ENCODE measurements at regions not wholly inside any gene's neighbourhood (a gene's known extent, or its start where the extent isn't known, plus 50 kb on each side); places are given as distances from the start of the nearest gene placed in this dataset.

DNA sequence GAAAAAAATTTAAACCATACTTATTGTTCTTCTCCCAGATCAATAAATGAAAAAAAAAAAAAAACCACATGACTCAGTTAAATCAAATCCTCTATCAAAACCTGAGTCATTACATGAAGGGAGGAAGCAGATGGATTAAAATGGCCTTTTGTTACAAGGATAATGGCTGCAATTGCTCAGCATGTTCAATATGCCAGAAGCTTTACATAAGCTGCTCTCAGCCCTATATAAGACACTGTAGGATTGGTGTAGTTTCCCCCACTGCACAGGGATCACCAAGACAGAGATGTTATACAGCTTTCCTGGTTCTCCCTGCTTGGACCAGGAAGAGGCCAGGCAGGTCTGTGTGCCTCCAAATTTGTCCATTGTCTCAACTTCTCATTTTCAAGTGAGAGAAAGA, 101.6 kb upstream of the MAP1B start:
- DNase-seq (ENCODE audit: low spot score): no peak

DNA sequence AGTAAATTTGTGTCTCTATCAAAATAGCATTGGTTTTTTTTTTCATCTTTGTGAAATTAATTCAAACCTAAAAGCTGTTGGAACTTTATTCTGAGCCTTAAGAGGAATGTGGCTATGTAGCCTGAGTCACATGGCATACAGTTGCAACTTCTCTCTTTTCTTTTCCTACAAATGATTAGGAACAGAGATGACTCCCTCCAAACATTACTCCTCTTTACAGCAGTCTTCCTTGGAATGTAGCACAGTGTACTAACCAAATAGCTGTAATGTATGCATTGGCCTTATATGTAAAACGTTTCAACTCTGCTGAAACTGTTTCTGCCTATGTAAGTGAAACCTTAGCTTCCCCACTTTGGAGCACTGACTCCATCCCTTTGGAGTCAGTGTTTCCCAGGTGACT, 100.9 kb upstream of the MAP1B start:
- no peak for DNase-seq (ENCODE audit: low spot score)

DNA sequence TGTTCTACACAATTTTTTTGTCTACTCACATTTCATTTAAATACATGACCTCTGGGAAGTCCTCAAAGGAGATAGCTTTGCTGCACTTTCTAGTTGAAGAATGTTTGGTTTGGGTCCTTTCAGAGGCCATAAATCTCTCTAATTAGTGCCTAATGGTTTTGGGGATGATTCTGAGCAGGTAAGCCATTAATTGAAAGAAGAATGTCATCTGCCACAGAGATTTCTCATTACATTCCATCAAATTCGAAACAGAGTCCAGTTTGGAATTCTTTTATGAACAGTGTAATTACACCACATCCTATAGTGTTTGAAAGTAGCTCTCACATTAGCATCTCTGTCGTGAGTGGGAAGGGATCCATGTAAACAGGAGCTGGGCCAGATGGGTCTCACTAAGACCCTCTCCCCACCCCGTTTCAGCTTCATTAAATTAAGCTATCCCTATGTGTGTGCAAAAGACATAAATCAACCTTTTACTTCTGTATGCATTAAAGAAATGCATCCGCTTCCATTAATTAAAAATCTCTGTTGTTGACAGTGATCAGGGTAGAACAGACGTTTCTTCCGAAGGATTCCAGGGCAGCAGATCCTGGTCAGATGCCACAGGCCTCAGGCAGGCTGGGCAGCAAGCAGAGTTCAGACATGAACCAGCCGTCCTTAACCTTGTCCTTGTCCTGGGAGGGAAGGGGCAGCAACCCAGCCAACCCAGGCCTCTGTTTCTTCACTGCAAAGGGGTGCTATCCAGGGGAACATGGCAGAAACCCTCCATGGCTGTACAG, 99.8 kb upstream of the MAP1B start:
- DNase-seq (ENCODE audit: low spot score): no peak

DNA sequence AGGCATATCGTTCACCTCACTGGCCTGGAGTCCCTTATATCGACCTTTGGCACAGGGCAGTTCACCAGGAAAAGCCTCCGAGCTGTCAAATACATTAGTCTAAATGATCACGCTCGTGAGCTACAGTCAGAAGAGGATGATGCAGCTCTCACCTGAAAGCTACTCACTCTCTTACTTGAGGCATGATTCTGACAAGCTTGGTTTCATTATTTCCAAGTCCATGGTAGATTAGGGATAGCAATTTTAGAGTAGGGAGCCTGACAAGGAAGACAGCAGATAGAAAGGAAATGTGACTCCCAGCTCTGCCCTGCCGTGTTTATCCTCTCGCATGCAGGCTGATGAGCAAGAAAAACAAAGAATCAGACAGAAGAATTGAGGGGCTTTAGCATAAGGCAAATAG, 98.0 kb upstream of the MAP1B start:
- DNase-seq (ENCODE audit: low spot score): no peak

DNA sequence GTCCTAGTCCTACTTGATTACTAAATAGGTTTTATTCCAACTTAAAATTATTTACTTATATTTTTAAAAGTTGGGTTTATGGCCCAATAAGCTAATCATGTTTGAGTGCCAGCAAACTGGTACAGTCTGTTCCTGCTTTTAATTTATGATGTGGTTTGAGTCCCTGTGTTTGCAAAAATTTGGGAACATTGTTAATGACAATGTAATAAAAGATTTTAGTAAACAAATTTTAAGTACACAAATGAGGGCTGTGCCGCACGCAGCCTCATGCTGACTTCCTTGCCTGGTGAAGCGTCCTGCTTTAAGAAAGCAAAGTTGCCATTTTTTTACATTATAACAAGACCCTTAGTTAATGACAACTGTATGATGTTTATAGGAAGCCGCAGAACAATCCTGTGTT, 96.8 kb upstream of the MAP1B start:
- DNase-seq (ENCODE audit: low spot score): no peak

DNA sequence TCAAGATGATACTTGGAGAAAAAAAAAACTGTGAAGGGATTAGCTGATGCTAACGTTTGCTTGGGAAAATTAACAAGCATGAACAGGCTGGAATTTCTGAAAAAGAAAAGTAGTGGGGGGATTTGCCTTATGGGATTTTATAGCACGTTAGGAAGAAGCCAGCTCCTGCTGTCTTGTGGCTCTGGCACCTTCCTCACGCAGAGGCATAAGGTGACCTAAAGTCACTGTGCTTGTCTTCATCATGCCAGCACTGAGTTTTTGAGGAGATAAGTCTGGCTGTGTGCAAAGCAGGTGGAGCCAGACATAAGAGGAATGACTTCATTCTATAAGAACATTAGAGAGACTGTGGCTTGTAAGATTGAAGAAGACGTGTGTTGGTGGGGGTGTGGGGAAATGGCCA, 94.4 kb upstream of the MAP1B start:
- DNase-seq (ENCODE audit: low spot score): no peak

DNA sequence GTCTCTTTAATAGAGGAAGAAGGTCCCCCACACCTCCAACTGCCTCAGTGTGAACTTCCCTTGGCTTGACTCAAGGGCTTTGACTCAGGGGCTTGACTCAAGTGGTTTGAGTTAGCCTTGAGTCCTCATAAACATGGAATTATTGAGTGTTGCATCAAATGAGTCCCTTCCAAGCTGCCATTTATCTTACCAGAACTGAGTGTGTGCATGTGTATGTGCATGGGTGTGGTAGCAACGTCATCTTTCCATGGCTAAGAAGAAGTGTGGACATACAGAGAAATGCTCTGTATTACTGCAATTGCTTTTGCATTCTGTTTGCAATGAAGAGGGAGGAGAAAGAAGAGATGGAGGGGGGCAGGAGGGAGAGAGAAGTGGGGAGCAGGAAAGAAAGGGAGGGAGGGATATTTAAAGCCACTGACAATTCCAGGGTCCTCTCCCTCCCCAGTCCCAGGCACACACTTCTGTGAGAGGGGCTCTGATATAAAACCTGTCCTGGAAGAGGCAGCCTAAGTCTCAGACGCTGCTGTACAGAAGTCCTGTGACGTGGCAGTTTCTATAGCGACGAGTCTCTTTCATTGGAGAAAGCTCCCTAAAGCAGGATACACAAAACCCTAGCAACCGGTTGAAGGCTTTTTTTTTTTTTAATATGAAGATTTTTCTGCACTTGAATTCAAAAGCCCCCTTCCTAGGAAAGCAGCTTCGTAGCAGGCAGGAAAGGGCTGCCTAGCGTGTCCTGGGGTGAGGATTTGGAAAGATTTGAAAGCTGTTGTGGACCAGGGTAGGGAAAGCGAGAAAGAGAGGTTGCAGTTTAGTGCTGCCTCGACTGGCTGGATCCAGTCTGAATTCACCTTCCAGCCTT, 93.3 kb upstream of the MAP1B start:
- DNase-seq (ENCODE audit: low spot score): no peak

DNA sequence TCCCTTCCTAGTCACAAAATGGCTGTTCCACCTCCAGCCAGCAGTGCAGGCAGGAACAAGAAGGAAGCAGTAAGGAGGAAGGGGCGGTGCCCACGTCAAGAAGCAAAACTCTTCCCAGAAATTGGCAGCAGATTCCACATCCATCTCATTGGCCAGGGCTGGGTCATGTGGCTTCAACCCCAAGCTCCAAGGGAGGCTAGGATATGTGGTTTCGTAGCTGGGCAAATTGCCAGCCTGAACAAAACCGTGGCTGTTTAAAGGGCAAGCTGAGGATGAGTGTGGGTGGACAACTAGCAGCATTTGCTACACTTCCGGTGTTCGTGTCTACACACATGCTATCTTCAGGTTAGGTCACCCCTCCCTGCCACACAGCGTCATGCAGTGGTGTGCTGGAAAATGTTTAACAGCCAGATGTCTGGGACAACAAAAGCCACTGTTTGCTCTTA, 92.1 kb upstream of the MAP1B start:
- DNase-seq (ENCODE audit: low spot score): peak; percentile 6

DNA sequence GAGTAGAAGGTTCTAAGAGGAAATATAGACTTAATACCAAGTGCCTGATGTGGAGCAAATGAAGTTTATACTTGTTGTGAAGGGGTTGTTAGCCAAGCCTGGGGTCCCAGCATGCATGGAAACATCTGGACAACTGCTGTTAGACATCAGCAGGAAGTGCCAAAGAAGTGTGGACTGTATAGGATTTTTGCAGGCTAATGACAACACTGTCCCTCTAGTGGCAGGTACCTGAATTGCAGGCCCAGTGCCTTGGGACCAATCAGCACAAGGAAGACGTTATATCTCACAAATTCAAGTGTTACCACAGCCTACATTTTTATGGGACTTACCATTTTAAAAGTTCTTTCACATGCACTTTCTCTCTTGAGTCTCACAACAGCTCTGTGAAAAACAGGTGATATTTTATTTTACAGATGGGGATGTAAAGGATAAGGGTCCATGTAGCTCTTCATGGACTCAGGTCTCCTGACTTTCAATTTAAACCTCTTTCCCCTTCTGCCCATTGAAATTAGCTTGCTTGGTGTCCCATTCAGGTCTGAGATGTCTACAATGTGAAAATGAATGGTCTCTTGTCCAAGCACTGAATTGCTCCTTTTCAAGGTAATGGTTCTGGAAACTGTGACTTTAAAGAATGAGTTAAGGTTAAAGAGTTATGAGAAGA, 89.0 kb upstream of the MAP1B start:
- DNase-seq (ENCODE audit: low spot score): peak; percentile 13

DNA sequence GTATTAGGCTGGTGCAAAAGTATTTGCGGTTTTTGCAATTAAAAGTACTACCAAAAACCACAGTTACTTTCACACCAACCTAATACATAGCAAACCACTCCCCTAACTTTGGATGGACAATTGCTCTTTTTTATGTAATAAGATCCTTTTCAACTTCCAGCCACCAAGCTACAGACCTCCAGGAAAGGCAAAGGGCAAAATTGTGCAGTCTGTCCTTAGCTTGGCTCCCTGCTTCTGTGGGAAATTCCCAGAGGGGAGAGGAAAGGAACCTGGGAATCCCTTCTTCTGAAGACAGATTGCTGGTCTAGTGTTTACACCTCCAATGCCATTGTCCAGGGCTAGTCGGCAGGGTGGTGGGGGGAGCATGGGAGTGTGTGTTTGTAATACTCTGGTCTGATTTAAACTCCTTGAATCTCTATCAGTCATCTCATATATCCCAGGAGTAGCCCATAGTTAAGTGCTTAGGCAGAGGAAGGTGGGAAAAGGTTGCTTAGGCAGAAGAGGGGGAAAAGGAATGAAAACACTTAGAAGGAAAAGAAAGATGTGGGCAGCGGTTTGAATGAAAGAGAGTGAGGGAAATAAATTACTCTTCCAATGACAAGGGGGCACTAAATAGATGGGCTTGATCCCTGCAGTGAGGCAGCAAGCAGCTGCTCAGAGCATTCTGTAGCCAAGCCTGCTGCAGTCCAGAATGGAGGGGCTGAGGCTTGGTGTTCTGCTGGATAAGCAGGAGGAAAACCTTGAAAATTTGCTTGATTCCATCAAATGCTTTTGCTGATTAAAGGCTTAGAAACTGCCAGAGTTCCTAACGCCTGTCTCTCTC, 86.9 kb upstream of the MAP1B start:
- DNase-seq (ENCODE audit: low spot score): no peak

DNA sequence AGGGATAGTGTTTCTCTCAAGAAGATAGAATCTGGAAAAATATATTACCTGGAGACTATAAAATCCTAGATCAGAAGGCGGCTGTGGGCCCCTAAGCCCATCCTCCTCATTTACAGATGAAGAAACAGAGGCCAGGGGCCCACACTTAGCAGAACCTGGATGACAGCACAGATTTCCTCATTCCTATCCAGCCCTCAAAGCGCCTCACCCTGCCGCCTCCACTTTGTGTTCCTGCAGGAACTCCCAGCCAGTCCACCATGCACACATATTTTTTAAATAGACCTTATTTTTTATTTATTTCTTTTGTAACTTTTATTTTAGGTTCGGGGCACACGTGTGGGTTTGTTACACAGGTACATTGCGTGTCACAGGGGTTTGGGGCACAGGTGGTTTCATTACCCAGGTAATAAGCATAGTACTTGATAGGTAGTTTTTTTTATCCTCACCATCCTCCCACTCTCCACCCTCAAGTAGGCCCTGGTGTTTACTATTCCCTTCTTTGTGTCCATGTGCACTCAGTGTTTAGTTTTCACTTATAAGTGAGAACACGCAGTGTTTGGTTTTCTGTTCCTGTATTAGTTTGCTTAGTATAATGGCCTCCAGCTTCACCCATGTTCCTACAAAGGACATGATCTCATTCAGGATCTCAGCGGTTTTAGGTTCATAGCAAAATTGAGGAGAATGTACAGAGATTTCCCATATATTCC, 85.5 kb upstream of the MAP1B start:
- DNase-seq (ENCODE audit: low spot score): no peak

DNA sequence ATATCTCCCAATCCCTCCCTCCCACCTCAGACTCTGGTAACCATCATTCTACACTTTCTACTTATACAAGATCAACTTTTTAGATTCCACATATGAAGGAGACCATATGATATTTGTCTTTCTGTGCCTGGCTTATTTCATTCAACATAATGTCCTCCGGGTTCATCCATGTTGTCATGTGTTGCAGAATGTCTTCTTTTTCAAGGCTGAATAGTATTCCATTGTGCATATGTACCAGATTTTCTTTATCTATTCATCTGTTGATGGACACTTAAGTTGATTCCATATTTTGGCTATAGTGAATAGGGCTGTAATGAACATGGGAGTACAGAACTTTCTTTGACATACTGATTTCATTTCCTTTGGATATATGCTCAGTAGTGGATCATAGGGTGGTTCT, 78.9 kb upstream of the MAP1B start:
- no peak for DNase-seq (ENCODE audit: low spot score)

DNA sequence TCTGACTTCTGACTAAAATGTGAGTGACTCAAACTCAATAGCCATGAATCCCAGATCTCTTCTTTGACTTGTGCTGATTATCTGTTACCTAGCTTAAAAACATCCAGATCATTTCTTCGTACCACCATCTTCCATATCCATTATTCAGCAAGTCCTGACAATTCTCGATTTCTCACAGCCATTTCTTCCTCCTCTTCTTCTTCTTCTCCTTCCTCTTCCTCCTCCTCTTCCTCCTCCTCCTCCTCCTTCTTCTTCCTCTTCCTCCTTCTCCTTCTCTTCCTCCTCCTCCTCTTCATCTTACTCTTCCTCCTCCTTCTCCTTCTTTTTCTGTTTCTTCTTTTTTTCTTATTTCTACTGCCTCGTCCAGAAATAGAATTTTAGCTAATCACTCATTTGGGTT, 77.0 kb upstream of the MAP1B start:
- no peak for DNase-seq (ENCODE audit: low spot score)

DNA sequence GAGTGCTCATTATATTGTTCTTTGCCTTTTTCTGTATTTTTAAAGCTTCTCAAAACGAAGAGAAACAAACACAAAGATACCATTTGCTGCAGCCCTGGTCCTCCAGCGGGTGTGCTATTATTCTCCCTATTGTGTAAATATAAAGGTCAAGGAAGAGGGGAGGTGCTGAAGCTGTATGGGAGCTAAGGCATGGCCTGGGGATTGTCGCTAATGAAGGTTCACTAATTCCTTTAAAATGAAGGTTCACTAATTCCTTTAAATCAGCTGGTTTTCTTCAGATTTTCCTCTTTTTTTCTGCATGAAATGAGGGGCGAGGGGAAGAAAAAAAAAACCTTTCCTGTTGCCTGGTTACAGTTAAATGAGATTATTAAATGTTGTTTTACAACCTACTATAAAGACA, 74.5 kb upstream of the MAP1B start:
- no peak for DNase-seq (ENCODE audit: low spot score)

DNA sequence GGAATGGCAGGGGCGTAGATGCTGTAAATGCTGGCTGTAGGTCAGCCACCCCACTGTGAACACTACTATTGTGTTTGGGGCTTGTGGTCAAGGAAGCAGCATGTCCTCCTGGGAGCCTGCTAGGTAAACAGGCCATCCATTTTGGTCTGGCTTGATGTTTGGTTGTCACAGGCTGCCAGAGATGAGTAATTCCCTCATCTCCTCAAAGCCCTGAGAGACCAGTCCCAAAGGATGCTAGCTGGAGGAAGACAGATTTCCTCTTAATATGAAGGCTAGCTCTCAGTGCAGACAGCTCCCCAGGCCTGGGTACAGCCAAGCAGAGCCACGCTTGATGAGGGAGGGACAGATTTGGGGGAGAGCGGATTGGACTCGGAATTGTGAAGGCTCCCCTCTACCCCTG, 72.5 kb upstream of the MAP1B start:
- no peak for DNase-seq (ENCODE audit: low spot score)

DNA sequence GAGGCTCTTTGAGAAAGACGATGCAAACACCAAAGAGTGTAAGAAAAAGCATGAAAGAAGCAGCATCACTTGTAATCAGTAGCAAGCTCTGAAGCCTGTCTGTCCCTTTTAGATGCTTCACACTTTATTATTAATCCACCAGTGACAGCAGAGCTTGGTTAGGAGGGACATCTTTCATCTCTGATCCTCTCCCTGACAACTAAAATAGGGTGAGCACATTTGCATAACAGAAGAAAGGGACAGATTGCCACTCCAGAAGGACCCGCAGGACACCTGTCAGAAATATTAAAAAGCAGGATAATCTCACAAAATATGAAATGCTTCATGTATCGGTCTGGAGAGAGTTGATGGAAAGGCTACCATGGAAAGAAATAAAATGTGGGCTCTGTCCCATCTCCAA, 71.4 kb upstream of the MAP1B start:
- DNase-seq (ENCODE audit: low spot score): no peak

DNA sequence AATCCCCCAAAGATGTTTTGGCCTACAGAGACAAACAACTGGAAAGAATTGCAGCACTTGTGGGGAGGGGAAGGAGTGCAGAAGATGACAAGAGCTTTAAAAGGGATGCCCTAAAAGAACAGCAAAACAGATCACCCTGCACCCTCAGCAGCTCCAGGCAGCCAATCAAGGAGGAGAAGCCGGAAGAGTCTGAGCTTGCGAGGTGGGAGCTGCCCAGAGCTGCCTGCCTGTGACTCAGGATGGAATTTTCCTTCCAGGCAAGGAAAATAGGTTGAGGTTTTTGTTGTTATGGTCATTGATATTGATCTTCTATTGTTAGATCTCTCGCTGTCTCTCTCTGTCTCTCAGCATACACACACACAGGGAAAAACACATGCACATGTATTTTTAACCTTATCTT, 70.3 kb upstream of the MAP1B start:
- no peak for DNase-seq (ENCODE audit: low spot score)

DNA sequence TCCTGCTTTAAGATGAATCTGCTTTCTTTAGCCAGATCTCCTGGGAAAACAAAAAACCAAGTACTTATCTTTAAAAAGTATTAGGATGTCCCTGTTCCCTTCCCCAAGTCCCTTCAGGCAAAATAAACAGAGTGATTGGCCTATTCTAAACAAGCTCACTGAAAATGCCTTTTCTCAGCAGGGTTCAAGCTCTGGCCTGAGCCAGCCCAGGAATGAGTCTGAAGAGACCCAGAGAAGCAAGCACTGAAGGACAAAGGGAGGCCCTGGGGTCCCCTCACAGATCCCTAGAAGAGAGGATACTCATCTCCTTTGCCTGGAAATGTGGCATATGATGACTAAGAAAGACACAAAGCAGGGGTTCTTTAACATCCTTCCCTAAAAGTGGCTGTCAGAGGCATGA, 66.8 kb upstream of the MAP1B start:
- DNase-seq (ENCODE audit: low spot score): no peak

DNA sequence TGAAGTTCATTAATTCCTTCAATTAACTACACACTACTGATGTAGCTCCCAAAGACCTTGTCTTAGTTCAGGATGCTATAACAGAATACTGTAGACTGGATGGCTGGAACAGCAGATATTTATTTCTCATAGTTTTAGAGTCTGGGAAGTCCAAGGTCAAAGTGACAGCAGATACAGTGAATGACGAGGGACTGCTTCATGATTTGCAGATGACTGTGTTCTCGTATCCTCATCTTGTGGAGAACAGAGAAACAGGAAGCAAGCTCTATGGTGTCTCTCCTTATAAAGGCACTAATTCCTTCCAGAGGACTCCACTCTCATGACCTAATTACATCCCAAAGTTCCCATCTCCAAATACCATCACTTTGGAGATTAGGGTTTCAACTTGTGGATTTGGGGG, 65.6 kb upstream of the MAP1B start:
- DNase-seq (ENCODE audit: low spot score): no peak

DNA sequence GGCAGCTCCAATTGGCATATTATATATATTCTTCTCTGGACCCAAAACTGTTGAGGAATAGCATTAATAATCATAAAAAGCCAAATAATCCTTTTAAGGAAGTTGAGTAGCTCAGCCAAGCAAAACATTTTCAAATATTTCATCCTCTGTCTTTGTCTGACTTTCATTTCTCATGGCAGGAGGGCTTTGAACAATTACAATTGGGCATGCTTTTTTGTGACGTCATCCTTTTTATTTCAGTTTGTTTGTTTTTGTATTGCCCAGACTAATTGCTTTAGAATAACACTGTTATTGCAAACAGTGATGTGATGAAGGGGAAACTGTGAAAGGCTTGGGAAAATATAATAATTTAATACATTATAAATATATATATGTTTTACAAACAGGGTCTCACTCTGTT, 65.2 kb upstream of the MAP1B start:
- no peak for DNase-seq (ENCODE audit: low spot score)

DNA sequence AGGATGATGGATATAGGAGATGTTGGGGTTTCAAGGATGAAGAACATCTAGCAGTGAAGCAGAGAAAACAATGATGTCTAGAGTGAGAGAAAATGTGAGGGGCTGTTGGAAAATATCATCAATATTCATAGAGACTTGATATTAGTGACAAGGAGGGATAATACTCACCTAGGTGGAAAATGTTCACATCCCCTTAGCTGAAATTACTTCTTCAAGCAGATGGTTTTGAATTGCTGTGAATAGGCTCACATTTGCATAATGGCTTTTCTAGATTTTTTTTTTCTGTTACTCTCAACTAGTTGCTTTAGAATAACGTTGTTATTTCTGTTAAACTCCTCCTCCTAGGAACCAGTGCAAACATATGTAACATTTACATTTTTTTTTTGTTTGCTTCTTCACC, 61.6 kb upstream of the MAP1B start:
- no peak for DNase-seq (ENCODE audit: low spot score)

DNA sequence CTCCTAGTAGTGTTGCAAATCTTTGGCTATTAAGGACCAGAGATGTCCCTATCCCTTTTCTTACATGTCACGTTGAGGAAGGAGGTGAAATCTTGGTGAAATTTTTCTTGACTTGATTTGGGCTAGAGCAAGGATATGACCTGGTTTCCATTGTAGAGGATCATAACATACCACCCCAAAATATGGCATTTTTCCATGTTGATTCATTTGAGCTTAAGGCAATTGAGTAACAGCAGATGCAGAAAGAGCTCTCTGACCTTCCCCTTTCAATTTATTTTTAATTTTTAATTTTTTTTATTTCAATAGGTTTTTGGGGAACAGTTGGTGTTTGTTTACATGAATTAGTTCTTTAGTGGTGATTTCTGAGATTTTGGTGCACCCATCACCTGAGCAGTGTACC, 61.2 kb upstream of the MAP1B start:
- no peak for DNase-seq (ENCODE audit: low spot score)
